GM12875 (cell line): ENCODE measurements at regions not wholly inside any gene's neighbourhood (a gene's known extent, or its start where the extent isn't known, plus 50 kb on each side); places are given as distances from the start of the nearest gene placed in this dataset.

Source experiments
- H3K4me3 ChIP-seq: one replicate; pipeline ENCODE4 v1.5.1; 2011; ENCODE audit warnings: low read depth, low read length, control low read depth
- CTCF ChIP-seq: IDR thresholded peaks from 2 replicates; pipeline ENCODE4 v1.5.1; 2011; ENCODE audit warnings: low read depth, mild to moderate bottlenecking, control low read depth, inconsistent platforms, low read length, moderate library complexity, borderline replicate concordance; ENCODE audit not compliant: insufficient read depth

GRCh38 chr21:20685475-20685874 is 312.7 kb upstream of the NCAM2 start:
- no peak overlapping the region for H3K4me3 ChIP-seq
- no peak for TF ChIP-seq CTCF

DNA sequence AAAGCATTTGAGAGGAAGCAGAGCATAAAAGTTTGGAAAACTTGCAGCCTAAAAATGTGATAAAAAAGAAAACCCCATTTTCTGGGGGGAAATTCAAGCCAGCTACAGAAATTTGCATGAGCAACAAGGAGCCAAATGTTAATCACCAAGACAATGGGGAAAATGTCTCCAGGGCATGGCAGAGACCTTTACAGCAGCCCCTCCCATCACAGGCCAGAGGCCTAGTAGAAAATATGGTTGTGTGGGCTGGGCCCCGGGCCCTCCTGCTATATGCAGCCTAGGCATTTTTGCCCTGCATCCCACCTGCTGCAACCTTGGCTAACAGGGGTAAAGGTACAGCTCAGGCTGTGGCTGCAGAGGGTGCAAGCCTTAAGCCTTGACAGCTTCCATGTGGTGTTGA is 299.6 kb upstream of the NCAM2 start:
- H3K4me3 ChIP-seq = no peak overlapping the region
- no peak for TF ChIP-seq CTCF

- no peak for TF ChIP-seq CTCF
- H3K4me3 ChIP-seq = no peak overlapping the region
These were observed 297.0 kb upstream of the NCAM2 start for GRCh38 chr21:20701235-20701634.

DNA sequence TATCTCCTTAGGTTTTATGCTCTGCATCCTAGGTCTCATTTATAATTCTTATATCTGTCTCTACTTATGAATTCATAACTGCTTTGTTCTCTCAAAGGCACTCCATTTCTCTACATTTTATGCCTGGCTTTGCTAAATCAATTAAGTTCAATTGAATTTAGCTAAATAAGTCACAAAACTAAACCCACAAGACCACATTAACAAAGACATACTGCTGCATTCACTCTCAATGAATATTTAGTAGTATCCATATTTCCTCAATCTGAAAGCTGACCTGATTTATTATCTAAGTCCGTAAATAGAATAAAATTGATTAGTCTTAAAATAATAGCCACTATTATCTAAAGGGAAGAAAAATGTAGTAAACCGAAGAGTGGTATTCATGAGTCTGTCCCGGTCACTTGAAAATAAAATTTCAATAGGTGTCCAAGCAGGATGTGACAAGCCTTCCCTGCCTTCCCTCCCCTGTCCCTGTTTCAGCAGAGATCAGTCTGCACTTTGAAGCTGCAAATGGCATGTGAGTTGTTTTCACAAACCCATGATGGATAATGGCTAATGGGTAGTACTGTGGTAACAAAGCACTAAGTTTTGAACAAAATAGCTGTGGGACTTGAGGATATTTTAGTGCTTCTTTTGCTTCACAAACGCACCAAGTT is 295.0 kb upstream of the NCAM2 start:
- H3K4me3 ChIP-seq = no peak overlapping the region
- no peak for TF ChIP-seq CTCF

DNA sequence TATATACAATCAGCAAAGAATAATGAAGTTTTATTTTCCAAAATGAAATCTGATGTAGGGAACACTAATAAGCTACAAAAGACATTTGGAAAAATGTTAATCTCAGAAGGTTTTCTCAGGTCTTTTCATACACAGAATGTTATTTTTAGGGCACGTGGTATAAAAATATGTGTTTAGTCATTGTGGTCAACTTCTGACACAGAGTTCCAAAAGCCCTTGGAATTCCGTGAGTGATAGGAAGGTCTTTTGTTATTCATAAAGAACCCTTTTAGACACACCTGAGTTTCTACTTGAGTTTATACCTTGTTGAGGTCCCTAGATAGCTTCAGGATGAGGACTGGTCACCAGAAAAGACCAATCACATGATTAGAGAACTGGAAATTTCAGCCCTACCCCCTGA is 277.6 kb upstream of the NCAM2 start:
- H3K4me3 ChIP-seq = no peak overlapping the region
- TF ChIP-seq CTCF = no peak

DNA sequence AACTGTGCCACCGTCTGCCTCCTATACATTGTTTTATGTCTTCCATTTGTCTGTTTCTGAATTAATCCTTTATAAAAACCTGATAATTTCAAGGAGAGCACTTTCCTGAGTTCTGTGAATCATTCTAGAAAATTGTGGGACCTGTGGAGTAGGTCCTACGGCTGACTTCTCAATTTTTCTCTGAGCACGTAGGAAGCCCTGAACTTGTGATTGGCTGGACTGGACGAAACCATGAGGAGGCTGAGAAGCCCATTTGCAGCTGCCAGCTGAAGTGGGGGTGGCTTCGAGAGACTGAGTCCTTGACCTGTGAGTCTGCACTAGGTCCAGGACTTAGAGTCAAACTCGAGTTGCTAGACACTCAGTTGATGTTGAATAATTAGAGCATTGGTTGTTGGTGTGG is 277.1 kb upstream of the NCAM2 start:
- no peak overlapping the region for H3K4me3 ChIP-seq

More for the DNA sequence above, 277.1 kb upstream of the NCAM2 start:
- TF ChIP-seq CTCF = no peak
